HepG2 (cell line): ENCODE measurements at regions not wholly inside any gene's neighbourhood (a gene's known extent, or its start where the extent isn't known, plus 50 kb on each side); places are given as distances from the start of the nearest gene placed in this dataset.

ENCODE experiments used
- ATAC-seq: fragments of 200-7000 bp; cut with Tn5 transposase; 3 replicates; pipeline ENCODE4 v1.9.1; 2020; ENCODE audit warnings: mild to moderate bottlenecking, moderate library complexity
- BruUV-seq: library from RNA; stranded (reverse); fragments of 400-500 nt; replicated peaks from 2 replicates; lab custom pipeline; 2021; lab: Mats Ljungman, UMichigan
- CTCF ChIA-PET: fragments of 300-600 bp; formaldehyde crosslinking; extraction: SDS; loops from one replicate; lab custom pipeline; 2021; ENCODE audit warnings: low total read pairs, inconsistent platforms, low intra/inter-chr PET ratio; lab: Yijun Ruan, JAX
- POLR2A ChIA-PET: fragments of 350-600 bp; sonication (Branson Sonifier 250); formaldehyde crosslinking; loops from one replicate; lab custom pipeline; 2020; ENCODE audit warnings: antibody characterized with exemption, inconsistent platforms; lab: Yijun Ruan, JAX
- DNase-seq: peaks from one replicate; pipeline ENCODE4 v3.0.0-alpha.2; 2015; ENCODE audit warnings: low spot score
- FAIRE-seq: peaks from 3 replicates; lab custom pipeline; 2011; peaks lifted over from hg19 to GRCh38; lab: Jason Lieb, UNC
- H2AFZ ChIP-seq: one replicate; pipeline ENCODE4 v1.6.1; 2011; ENCODE audit warnings: low read length, inconsistent platforms
- H3K27ac ChIP-seq: fragments of 300-600 bp; 3 replicates; pipeline ENCODE4 v1.8.0; 2011; ENCODE audit warnings: mixed run types, mild to moderate bottlenecking, mixed read lengths, low read length, inconsistent platforms; ENCODE audit not compliant: insufficient read depth; ENCODE audit errors: extremely low read length
- H3K27me3 ChIP-seq, 2 experiments: fragments of 200-600 bp in 1 of 2; 2 replicates in 1 of 2; 3 replicates in 1 of 2; pipeline versions ENCODE4 v1.6.0 to v1.8.0; 2011; ENCODE audit warnings: low read length in 2 of 2, mild to moderate bottlenecking in 2 of 2, moderate library complexity in 2 of 2, inconsistent platforms in 1 of 2; ENCODE audit not compliant: insufficient read depth in 2 of 2, control insufficient read depth in 1 of 2
- H3K36me3 ChIP-seq, 2 experiments: fragments of 200-600 bp in 1 of 2; replicated peaks in 1 of 2; 2 replicates in 1 of 2; 3 replicates in 1 of 2; pipeline versions ENCODE4 v1.5.1 to v1.8.0; 2011; ENCODE audit warnings: low read length in 2 of 2, inconsistent platforms in 1 of 2; ENCODE audit not compliant: insufficient read depth in 2 of 2, control insufficient read depth in 1 of 2
- H3K4me1 ChIP-seq: 2 replicates; pipeline ENCODE4 v1.5.1; 2012; ENCODE audit warnings: low read length, inconsistent platforms; ENCODE audit not compliant: insufficient read depth
- H3K4me2 ChIP-seq: 2 replicates; pipeline ENCODE4 v1.6.0; 2011; ENCODE audit warnings: low read depth, low read length, inconsistent platforms
- H3K4me3 ChIP-seq, 3 experiments: fragments of 200-600 bp in 1 of 3; sonication (generic), shearing (Covaris generic) in 1 of 3; replicated peaks in 1 of 3; 2 replicates each; pipeline ENCODE4 v1.5.1; 2011 to 2016; ENCODE audit warnings: low read length in 3 of 3, inconsistent platforms in 2 of 3, low read depth in 2 of 3, mild to moderate bottlenecking in 2 of 3, control low read depth in 1 of 3, mixed read lengths in 1 of 3; ENCODE audit not compliant: insufficient read depth in 1 of 3
- H3K79me2 ChIP-seq: one replicate; pipeline ENCODE4 v1.6.1; 2011; ENCODE audit warnings: low read length, inconsistent platforms; ENCODE audit not compliant: insufficient read depth
- H3K9ac ChIP-seq: 2 replicates; pipeline ENCODE4 v1.6.0; 2011; ENCODE audit warnings: mild to moderate bottlenecking, low read depth, low read length, inconsistent platforms; ENCODE audit not compliant: insufficient read depth
- H3K9me3 ChIP-seq: 2 replicates; pipeline ENCODE4 v1.5.1; 2012; ENCODE audit warnings: mild to moderate bottlenecking, low read length
- H4K20me1 ChIP-seq: 2 replicates; pipeline ENCODE4 v1.6.0; 2011; ENCODE audit warnings: inconsistent platforms, mild to moderate bottlenecking, low read length, moderate library complexity; ENCODE audit not compliant: insufficient read depth
- CREM ChIP-seq, 2 experiments: sonication (generic) in 1 of 2; formaldehyde crosslinking in 1 of 2; IDR thresholded peaks; 2 replicates each; pipeline versions ENCODE4 v1.4.0 to v1.6.1; 2016 to 2020; ENCODE audit warnings: antibody characterized with exemption in 1 of 2, mild to moderate bottlenecking in 1 of 2, missing genetic modification reagents in 1 of 2
- NR2F6 ChIP-seq, 2 experiments: IDR thresholded peaks; 2 replicates each; pipeline ENCODE4 v1.6.1; 2016; ENCODE audit warnings: antibody characterized with exemption in 1 of 2, mild to moderate bottlenecking in 1 of 2
- PHB2 ChIP-seq: fragments of 450-650 bp; IDR thresholded peaks from 2 replicates; pipeline ENCODE4 v1.6.1; 2018; ENCODE audit not compliant: partially characterized antibody
- SALL1 ChIP-seq: sonication (generic); formaldehyde crosslinking; IDR thresholded peaks from 2 replicates; pipeline ENCODE4 v1.8.0; 2022; ENCODE audit warnings: mild to moderate bottlenecking, missing genetic modification reagents
- XBP1 ChIP-seq: sonication (generic); formaldehyde crosslinking; IDR thresholded peaks from 2 replicates; pipeline ENCODE4 v1.5.0; 2020; ENCODE audit warnings: missing genetic modification reagents
- ZBTB7B ChIP-seq: sonication (generic); formaldehyde crosslinking; IDR thresholded peaks from 2 replicates; pipeline ENCODE4 v1.4.0; 2020; ENCODE audit warnings: missing genetic modification reagents
- ZKSCAN5 ChIP-seq: sonication (generic); formaldehyde crosslinking; IDR thresholded peaks from 2 replicates; pipeline ENCODE4 v1.5.1; 2020; ENCODE audit warnings: mild to moderate bottlenecking, missing genetic modification reagents
- ZNF446 ChIP-seq: sonication (generic); formaldehyde crosslinking; IDR thresholded peaks from 2 replicates; pipeline ENCODE4 v1.5.0; 2020; ENCODE audit warnings: mild to moderate bottlenecking, missing genetic modification reagents
- ZNF619 ChIP-seq: sonication (generic); formaldehyde crosslinking; IDR thresholded peaks from 2 replicates; pipeline ENCODE4 v1.4.0; 2020; ENCODE audit warnings: mild to moderate bottlenecking, missing genetic modification reagents
- ZNF776 ChIP-seq: sonication (generic); formaldehyde crosslinking; IDR thresholded peaks from 2 replicates; pipeline ENCODE4 v1.4.0; 2020; ENCODE audit warnings: mild to moderate bottlenecking, missing genetic modification reagents
- ZNF792 ChIP-seq: IDR thresholded peaks from 2 replicates; pipeline ENCODE4 v1.6.1; 2016
- ZNF839 ChIP-seq: sonication (generic); formaldehyde crosslinking; IDR thresholded peaks from 2 replicates; pipeline ENCODE4 v1.4.0; 2020; ENCODE audit warnings: missing genetic modification reagents, mild to moderate bottlenecking, borderline replicate concordance
- ZSCAN20 ChIP-seq: sonication (generic); formaldehyde crosslinking; IDR thresholded peaks from 2 replicates; pipeline ENCODE4 v1.4.0; 2020; ENCODE audit warnings: missing genetic modification reagents, mild to moderate bottlenecking, borderline replicate concordance
- WGBS: methylation state at CpG from one replicate; pipeline ENCODE4 v1.1.6; 2017; ENCODE audit warnings: low lambda C conversion rate; 5-methylcytosine and 5-hydroxymethylcytosine counted together
- in situ Hi-C: cut with HindIII; loops from 2 replicates; pipeline ENCODE4 v1.10.0; 2017; ENCODE audit warnings: low pct_unique_long_range_greater_than_20kb; ENCODE audit not compliant: extremely low pct_ligation_motif_present
- intact Hi-C: fragments of 100-400 bp; cut with micrococcal nuclease; formaldehyde crosslinking; loops from one replicate; pipeline ENCODE4 v1.10.0; 2022; ENCODE audit not compliant: unreplicated experiment
- TF ChIP-seq, protein P1 (sequence below): sonication (generic); formaldehyde crosslinking; IDR thresholded peaks from 2 replicates; pipeline ENCODE4 v1.5.1; 2020; ENCODE audit warnings: mild to moderate bottlenecking, missing genetic modification reagents, moderate library complexity

DNA sequence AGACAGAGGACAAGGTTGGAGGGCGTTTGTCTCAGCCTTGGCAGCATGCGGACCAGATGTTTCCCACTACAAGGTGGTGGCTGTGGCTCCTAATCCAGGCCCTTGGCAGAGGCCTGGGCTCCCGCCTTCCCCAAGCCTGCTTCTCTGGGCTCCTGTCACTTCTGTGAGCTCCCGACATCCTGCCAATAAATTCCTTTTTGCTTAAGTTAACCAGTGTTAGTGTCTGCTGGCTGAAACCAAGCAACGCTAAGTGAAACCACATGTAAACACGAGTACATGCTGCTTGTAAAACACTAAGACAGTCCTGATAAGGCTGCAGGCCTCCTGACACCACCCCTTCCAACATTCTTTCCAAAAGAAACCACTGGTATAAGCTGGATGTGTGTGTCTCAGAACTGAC, 263.6 kb upstream of the ZMIZ1 start (continued):
- TF ChIP-seq, protein P1, sequence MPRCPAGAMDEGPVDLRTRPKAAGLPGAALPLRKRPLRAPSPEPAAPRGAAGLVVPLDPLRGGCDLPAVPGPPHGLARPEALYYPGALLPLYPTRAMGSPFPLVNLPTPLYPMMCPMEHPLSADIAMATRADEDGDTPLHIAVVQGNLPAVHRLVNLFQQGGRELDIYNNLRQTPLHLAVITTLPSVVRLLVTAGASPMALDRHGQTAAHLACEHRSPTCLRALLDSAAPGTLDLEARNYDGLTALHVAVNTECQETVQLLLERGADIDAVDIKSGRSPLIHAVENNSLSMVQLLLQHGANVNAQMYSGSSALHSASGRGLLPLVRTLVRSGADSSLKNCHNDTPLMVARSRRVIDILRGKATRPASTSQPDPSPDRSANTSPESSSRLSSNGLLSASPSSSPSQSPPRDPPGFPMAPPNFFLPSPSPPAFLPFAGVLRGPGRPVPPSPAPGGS (CRISPR knock-in tag) = no peak
- TF ChIP-seq PHB2 (no peak), ZNF839 (no peak), NR2F6 (IDR thresholded peaks at IDR 0.05) (no peak), NR2F6 (CRISPR knock-in tag; IDR thresholded peaks at IDR 0.05) (no peak), XBP1 (CRISPR knock-in tag) (no peak), ZNF792 (no peak), ZBTB7B (no peak)

DNA sequence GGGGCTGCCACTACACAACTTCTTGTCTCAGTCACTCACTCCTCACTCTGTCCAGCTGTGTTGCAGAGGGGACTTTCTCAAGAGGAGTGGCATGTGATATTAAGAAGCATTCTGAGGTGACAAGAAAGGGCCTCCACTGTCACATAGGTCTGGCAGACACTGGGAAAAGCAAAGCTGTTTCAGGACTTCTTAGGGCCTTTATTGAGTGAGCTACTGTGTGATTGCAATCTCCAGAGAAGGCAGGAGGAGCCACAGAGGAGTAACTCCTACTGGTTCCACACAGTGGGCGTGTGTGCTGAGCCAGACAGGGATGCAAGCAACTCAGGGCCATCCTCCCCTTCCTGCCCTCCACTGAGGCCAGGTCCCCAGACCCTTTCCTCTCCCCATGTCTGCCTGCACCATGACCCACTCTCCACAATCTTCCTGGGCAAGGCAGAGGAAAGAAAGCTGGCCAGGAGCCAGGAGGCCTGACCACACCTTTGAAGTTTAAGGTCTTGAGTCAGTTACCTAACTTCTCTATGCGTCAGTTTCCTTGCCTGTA, 262.0 kb upstream of the ZMIZ1 start:
- H3K9me3 ChIP-seq = no peaks in the 10 kb centered on the region
- H3K9ac ChIP-seq = no peak overlapping the region
- H2AFZ ChIP-seq = no peak overlapping the region
- no peak overlapping the region for H3K4me3 ChIP-seq
- ChIA-PET POLR2A (no interaction called here), CTCF (no interaction called here)
- no TSS peak for BruUV-seq
- H3K27me3 ChIP-seq = peaks cover 2 to 19% of the 10 kb centered on the region in 2 experiments; a peak in 3 of 5 replicates
- H3K27ac ChIP-seq = no peak overlapping the region
- in situ Hi-C loops = no loop called here
- no peaks in the 10 kb centered on the region for H4K20me1 ChIP-seq
- TF ChIP-seq ZSCAN20 (CRISPR knock-in tag) (no peak), ZKSCAN5 (CRISPR knock-in tag) (no peak), ZNF776 (CRISPR knock-in tag) (no peak), CREM (IDR thresholded peaks at IDR 0.05) (no peak), CREM (CRISPR knock-in tag; IDR thresholded peaks at IDR 0.05) (no peak), ZNF446 (CRISPR knock-in tag) (no peak), ZNF619 (CRISPR knock-in tag) (no peak), SALL1 (CRISPR knock-in tag) (no peak)
- H3K4me1 ChIP-seq = no peaks in the 10 kb centered on the region
- no peak overlapping the region for H3K4me2 ChIP-seq
- WGBS = 19% methylated on average over 2 of the region's 2 CpGs
- no peak for ATAC-seq
- no peak for DNase-seq
- intact Hi-C loops = no loop called here
- no peak for FAIRE-seq
- H3K36me3 ChIP-seq = no peaks in the 10 kb centered on the region
- no peaks in the 10 kb centered on the region for H3K79me2 ChIP-seq
